ENCODE measurements at regions not wholly inside any gene's neighbourhood (a gene's known extent, or its start where the extent isn't known, plus 50 kb on each side); places are given as distances from the start of the nearest gene placed in this dataset.

- TF ChIP-seq PAX5 (IDR thresholded peaks at IDR 0.05; ENCODE audit: insufficient read depth, low read length, severe bottlenecking) (no peak), TAF1 (IDR thresholded peaks at IDR 0.05; ENCODE audit: low read depth, low read length) (no peak)
Measured at GRCh38 chr5:74040065-74040551, 414.1 kb downstream of the ARHGEF28 start.

Data from GM12891 (cell line).